ENCODE measurements at regions not wholly inside any gene's neighbourhood (a gene's known extent, or its start where the extent isn't known, plus 50 kb on each side); places are given as distances from the start of the nearest gene placed in this dataset.
A peak's percentile ranks its signal among the peaks of the same experiment; 100 is the strongest.

DNA sequence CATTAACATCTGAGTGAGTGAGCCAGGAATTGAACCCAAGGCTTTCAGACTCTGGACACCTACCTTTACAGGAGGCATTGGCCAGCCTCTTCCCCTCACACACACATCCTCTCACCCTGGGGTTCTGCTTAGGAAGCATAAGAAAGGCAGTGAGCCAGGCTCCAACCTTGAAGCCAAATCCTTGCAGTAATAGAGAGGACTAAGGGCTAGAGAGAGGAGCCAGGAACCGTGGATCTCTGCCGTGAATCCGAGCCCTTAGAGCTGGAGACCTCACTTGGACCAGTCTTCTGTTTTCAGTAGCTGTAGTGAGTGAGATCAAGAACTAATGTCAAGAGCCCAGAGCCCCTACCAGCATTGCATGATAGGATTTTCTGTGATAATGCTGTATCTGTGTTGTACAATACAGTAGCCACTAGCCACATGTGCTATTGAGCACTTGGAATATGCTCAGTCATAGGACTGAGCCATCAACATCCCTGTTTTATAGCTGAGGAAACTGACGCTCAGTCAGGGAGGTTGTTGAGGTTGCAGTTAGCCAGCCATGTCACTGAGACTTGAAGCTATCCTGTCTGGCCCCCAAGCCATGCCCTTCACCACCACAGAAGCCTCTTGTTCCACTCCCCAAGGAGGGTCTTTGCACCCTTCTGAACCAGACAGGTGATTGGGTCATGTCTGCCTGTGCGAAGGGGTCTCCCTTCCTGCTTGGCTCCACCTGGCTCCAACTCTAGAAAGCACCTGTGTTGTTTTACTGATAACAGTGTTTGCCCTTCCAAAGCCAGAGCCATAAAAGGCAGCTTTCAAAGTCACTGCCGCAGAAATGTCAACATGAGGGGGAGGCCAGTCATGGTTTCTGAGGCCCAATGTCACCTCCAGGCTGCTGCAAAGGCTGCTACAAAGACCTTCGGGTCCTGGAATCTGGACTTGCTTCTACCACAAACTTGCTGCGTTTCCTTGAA, 101.1 kb upstream of the JUN start:
- TF ChIP-seq POLR2A (IDR thresholded peaks at IDR 0.05), result no peak
- TF ChIP-seq, protein P1, sequence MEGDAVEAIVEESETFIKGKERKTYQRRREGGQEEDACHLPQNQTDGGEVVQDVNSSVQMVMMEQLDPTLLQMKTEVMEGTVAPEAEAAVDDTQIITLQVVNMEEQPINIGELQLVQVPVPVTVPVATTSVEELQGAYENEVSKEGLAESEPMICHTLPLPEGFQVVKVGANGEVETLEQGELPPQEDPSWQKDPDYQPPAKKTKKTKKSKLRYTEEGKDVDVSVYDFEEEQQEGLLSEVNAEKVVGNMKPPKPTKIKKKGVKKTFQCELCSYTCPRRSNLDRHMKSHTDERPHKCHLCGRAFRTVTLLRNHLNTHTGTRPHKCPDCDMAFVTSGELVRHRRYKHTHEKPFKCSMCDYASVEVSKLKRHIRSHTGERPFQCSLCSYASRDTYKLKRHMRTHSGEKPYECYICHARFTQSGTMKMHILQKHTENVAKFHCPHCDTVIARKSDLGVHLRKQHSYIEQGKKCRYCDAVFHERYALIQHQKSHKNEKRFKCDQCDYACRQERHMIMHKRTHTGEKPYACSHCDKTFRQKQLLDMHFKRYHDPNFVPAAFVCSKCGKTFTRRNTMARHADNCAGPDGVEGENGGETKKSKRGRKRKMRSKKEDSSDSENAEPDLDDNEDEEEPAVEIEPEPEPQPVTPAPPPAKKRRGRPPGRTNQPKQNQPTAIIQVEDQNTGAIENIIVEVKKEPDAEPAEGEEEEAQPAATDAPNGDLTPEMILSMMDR (IDR thresholded peaks at IDR 0.05), result no peak
- no peak for TF ChIP-seq POLR2AphosphoS5 (IDR thresholded peaks at IDR 0.05; ENCODE audit: insufficient read depth in 1 of 2, low read depth in 1 of 2)
- intact Hi-C loops (cut with DNase I), result loop anchor here (10.0 kb wide), 1 partner anchor 70 kb away; no protein-coding TSS in a partner anchor
- DNase-seq (ENCODE audit: extremely low spot score in 2 of 2), result no peak
- no peaks in the 10 kb centered on the region for H3K36me3 ChIP-seq
- peak overlapping the region; percentile 74 for H3K27ac ChIP-seq
- no peaks in the 10 kb centered on the region for H3K27me3 ChIP-seq
- no peak overlapping the region for H3K4me3 ChIP-seq
- H3K9me3 ChIP-seq, result no peaks in the 10 kb centered on the region
- peaks cover 66% of the 10 kb centered on the region for H3K4me1 ChIP-seq

DNA sequence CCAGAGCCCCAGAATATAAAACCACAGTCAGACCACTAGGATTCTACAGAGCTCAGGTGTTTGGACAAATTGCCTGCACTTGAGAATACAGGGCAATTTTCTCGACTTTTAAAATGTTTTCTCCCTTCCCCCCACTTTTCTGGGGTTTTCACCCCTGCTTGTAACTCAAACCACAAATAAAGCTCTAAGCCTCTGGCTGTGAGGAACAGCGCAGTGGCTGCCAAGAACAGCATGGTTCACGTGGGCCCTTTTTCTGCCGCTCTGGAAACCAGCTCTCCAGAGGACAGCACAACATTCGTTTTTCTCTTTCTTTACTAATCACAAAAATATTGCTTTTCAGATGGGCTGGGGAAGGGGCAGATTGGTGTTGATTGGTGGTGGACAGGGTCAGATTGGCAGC, 102.2 kb upstream of the JUN start:
- TF ChIP-seq POLR2AphosphoS5 (IDR thresholded peaks at IDR 0.05; ENCODE audit: insufficient read depth in 1 of 2, low read depth in 1 of 2), result no peak
- H3K9me3 ChIP-seq, result no peaks in the 10 kb centered on the region
- H3K4me3 ChIP-seq, result no peak overlapping the region
- DNase-seq (ENCODE audit: extremely low spot score in 2 of 2), result no peak
- H3K27ac ChIP-seq, result peak overlapping the region; percentile 74
- intact Hi-C loops (cut with DNase I), result loop anchor here (10.0 kb wide), 1 partner anchor 71 kb away; no protein-coding TSS in a partner anchor
- H3K36me3 ChIP-seq, result no peaks in the 10 kb centered on the region
- H3K27me3 ChIP-seq, result no peaks in the 10 kb centered on the region
- H3K4me1 ChIP-seq, result peaks cover 66% of the 10 kb centered on the region

DNA sequence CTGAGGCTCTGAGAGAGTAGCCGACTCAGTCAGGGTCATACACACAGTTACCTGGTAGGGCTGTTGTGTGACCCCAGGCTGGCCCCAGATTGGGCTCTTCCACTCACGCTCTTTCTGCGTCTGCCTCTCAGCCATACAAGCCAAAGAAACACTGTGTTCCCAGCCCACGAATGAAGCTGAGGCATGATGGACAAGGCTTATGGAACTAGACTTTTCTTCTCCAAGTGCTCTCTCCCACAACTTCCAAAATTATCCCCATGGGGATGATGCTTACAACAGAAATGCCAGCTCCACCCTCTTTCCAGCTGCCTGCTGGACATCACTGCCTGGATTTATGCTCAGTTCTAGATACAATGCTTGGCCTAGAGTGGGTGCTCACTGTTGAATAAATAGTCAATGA, 102.8 kb upstream of the JUN start:
- Histone ChIP-seq H3K27ac (peak overlapping the region; percentile 74), H3K36me3 (no peaks in the 10 kb centered on the region), H3K4me1 (peaks cover 63% of the 10 kb centered on the region), H3K4me3 (no peak overlapping the region), H3K27me3 (no peaks in the 10 kb centered on the region), H3K9me3 (no peaks in the 10 kb centered on the region)
- no peak for DNase-seq (ENCODE audit: extremely low spot score in 2 of 2)
- intact Hi-C loops (cut with DNase I), result loop anchor here (10.0 kb wide), 1 partner anchor 72 kb away; no protein-coding TSS in a partner anchor
- no peak for TF ChIP-seq POLR2A (IDR thresholded peaks at IDR 0.05)
- TF ChIP-seq, protein P1 (IDR thresholded peaks at IDR 0.05), result no peak
- TF ChIP-seq POLR2AphosphoS5 (IDR thresholded peaks at IDR 0.05; ENCODE audit: insufficient read depth in 1 of 2, low read depth in 1 of 2), result no peak

DNA sequence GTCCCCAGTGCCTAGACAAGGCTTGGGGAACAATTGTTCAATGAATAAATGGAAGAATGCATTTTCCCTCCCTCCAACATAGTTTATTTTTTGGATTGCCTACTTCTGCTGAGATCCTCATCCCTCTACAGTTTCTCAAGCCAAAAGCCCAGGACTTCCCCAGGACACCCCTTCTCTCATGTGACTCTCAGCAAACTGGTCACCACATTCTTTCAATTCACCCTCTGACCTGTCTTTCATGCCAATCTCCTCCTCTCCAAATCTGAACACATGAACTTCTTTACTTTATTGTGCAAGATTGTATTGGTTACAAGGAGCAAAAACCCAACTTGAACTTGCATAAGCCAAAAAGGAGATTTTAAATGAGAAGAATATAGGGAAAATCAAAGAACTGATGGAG, 103.2 kb upstream of the JUN start:
- no peaks in the 10 kb centered on the region for H3K36me3 ChIP-seq
- no peak overlapping the region for H3K4me3 ChIP-seq
- peak overlapping the region; percentile 74 for H3K27ac ChIP-seq
- H3K27me3 ChIP-seq, result no peaks in the 10 kb centered on the region
- H3K9me3 ChIP-seq, result no peaks in the 10 kb centered on the region
- peaks cover 58% of the 10 kb centered on the region for H3K4me1 ChIP-seq
- no peak for DNase-seq (ENCODE audit: extremely low spot score in 2 of 2)
- TF ChIP-seq POLR2A (IDR thresholded peaks at IDR 0.05), result no peak
- TF ChIP-seq, protein P1 (IDR thresholded peaks at IDR 0.05), result no peak
- no peak for TF ChIP-seq POLR2AphosphoS5 (IDR thresholded peaks at IDR 0.05; ENCODE audit: insufficient read depth in 1 of 2, low read depth in 1 of 2)
- intact Hi-C loops (cut with DNase I), result loop anchor here (10.0 kb wide), 1 partner anchor 72 kb away; no protein-coding TSS in a partner anchor

DNA sequence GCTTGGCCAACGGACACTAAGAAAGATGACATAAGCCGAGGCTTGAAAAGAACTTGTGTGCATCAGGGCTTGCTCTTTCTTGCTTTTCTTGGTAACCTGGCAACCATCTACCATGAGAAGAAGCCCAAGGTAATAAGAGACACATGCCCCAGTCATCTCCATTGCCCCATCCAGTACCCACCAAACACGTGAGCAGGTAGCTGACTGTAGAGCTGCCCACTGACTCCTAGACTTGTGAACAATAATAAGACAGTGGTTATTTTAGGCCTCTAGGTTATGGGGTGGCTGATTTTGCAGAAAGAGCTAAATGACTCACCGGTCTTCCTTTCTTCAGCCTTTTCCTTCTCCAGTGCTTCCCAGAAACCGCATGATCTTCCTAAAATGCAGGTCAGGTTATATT, 105.0 kb upstream of the JUN start:
- H3K4me1 ChIP-seq, result peaks cover 40% of the 10 kb centered on the region
- no peak overlapping the region for H3K27ac ChIP-seq
- no peak overlapping the region for H3K4me3 ChIP-seq
- no peaks in the 10 kb centered on the region for H3K27me3 ChIP-seq
- TF ChIP-seq, protein P1 (IDR thresholded peaks at IDR 0.05), result no peak
- TF ChIP-seq POLR2A (IDR thresholded peaks at IDR 0.05) (no peak), POLR2AphosphoS5 (IDR thresholded peaks at IDR 0.05; ENCODE audit: insufficient read depth in 1 of 2, low read depth in 1 of 2) (no peak)
- no peaks in the 10 kb centered on the region for H3K9me3 ChIP-seq
- intact Hi-C loops (cut with DNase I), result loop anchor here (10.0 kb wide), 1 partner anchor 74 kb away; no protein-coding TSS in a partner anchor
- H3K36me3 ChIP-seq, result no peaks in the 10 kb centered on the region
- no peak for DNase-seq (ENCODE audit: extremely low spot score in 2 of 2)
